ENCODE measurements at regions not wholly inside any gene's neighbourhood (a gene's known extent, or its start where the extent isn't known, plus 50 kb on each side); places are given as distances from the start of the nearest gene placed in this dataset.

DNA sequence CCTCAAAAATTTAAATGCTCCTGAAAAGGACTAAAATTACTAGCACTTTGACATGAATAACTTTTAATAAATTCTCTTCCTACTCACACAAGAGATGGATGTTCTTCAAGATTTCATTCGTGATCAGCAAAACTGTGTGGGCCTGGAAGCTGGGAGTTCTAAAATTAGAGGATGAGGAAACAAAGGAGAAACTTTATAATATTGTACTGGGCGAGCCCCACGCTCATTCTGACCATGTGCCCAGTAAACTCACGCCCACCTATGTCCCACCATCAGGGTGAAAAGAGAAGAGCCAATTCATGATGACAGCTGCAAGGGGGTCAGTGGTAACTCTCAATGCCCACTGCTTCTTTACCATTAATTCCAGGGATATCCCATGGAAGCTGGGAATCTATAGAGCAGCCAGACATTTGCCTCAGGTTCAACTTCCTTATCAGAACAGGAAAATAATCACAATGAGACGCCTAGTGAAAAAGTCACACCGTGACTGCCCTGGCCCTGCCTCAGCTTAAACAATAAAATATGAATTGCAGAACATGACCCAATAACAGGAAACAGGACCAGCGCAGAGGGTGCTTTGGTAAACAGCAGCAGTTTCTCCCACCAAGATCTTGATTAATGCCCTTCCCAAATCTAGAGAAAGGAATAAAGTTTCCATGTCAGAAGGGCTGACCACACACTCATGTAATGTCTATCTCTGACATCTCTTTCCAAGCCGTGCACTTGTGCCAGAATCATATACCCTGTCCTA, 438.6 kb downstream of the TXNL1 start:
- Histone ChIP-seq H3K27me3 (ENCODE audit: control insufficient read depth, insufficient read depth, low read length) (no peaks in the 10 kb centered on the region), H3K9me3 (ENCODE audit: control insufficient read depth, insufficient read depth, low read length) (peaks cover 3% of the 10 kb centered on the region), H3K4me3 (ENCODE audit: low read depth, low read length) (no peak overlapping the region), H3K27ac (ENCODE audit: low read depth, low read length) (peak overlapping the region; percentile 76)
- ChIA-PET CTCF (interaction anchor here (0.5 to 0.6 kb wide), 2 partner anchors 117 to 420 kb away, joined by 3 read pairs; no protein-coding TSS in a partner anchor), POLR2A (interaction anchor here (1.1 to 1.8 kb wide), 2 partner anchors 31 to 46 kb away, joined by 4 to 7 read pairs; no protein-coding TSS in a partner anchor)
- DNase-seq (ENCODE audit: low read depth, low spot score): no peak
- TF ChIP-seq, protein P1, sequence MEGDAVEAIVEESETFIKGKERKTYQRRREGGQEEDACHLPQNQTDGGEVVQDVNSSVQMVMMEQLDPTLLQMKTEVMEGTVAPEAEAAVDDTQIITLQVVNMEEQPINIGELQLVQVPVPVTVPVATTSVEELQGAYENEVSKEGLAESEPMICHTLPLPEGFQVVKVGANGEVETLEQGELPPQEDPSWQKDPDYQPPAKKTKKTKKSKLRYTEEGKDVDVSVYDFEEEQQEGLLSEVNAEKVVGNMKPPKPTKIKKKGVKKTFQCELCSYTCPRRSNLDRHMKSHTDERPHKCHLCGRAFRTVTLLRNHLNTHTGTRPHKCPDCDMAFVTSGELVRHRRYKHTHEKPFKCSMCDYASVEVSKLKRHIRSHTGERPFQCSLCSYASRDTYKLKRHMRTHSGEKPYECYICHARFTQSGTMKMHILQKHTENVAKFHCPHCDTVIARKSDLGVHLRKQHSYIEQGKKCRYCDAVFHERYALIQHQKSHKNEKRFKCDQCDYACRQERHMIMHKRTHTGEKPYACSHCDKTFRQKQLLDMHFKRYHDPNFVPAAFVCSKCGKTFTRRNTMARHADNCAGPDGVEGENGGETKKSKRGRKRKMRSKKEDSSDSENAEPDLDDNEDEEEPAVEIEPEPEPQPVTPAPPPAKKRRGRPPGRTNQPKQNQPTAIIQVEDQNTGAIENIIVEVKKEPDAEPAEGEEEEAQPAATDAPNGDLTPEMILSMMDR (IDR thresholded peaks at IDR 0.05; ENCODE audit: low read depth, low read length): no peak

DNA sequence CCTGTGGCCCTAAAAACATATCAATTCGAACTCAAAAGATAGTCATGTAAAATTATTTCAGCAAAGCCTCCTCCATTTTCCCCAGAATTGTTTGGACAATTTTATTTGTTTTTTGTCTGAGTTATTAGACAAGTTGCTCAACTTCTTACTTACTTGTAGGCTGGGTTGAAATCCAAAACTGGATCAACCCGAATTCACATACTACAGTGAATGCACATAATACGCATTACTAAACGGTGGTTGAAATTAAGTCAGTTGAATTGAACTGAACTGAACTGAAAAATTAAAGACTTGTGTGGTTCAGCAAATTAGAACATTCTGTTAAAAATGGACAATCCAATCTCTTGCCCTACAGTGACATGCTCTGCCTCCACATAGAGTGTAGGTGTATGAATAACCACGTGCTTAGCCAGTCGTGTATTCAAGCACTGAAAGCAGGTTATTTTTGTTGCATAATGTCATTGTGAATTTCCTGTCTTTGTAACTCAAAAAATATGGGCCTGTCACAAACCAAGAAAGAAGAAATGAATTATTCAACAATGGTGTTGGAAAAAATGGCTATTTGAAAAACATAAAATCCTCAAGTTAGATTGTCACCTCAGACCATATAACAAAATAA, 441.0 kb downstream of the TXNL1 start:
- Histone ChIP-seq H3K27me3 (ENCODE audit: control insufficient read depth, insufficient read depth, low read length) (no peaks in the 10 kb centered on the region), H3K27ac (ENCODE audit: low read depth, low read length) (no peak overlapping the region), H3K4me3 (ENCODE audit: low read depth, low read length) (no peak overlapping the region), H3K9me3 (ENCODE audit: control insufficient read depth, insufficient read depth, low read length) (no peaks in the 10 kb centered on the region)
- ChIA-PET CTCF (no interaction called here), POLR2A (no interaction called here)
- no peak for DNase-seq (ENCODE audit: low read depth, low spot score)
- TF ChIP-seq, protein P1 (IDR thresholded peaks at IDR 0.05; ENCODE audit: low read depth, low read length): no peak

DNA sequence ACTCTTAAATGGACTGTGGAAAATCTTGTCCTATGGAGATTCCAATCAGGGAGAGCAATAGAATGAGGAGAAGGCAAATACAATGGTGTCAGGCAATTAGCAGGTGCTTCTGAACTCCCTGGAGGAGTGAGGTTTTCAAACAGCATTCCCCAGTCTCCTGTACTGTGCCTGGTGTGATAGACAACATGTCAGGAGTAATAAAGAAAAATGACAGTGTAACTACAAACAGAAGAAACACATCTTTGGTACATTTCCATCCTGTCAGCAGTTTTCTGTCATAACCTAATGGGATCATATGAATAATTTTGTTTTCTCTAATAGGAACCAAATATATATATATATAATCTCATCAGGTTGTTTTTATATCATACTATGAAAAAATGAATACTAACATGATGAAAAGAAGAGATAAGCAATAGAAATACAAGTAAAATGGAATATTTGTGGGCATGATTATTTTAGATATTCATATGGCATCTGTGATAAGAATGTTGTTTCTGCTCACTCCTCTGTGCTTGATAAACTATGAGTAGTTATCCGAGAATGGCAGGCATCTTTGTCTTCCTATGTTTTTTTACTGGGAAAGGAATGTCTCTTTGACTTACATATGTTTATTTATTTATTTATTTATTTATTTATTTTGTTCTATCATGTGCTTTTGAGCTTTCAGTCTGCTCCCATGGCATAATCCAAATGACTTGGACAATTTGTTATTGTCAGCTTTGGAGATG, 441.7 kb downstream of the TXNL1 start:
- CTCF ChIA-PET: no interaction called here
- Histone ChIP-seq H3K9me3 (ENCODE audit: control insufficient read depth, insufficient read depth, low read length) (no peaks in the 10 kb centered on the region), H3K27ac (ENCODE audit: low read depth, low read length) (no peak overlapping the region), H3K27me3 (ENCODE audit: control insufficient read depth, insufficient read depth, low read length) (no peaks in the 10 kb centered on the region), H3K4me3 (ENCODE audit: low read depth, low read length) (no peak overlapping the region)
- DNase-seq (ENCODE audit: low read depth, low spot score): no peak
- TF ChIP-seq, protein P1 (IDR thresholded peaks at IDR 0.05; ENCODE audit: low read depth, low read length): no peak
- POLR2A ChIA-PET: no interaction called here

DNA sequence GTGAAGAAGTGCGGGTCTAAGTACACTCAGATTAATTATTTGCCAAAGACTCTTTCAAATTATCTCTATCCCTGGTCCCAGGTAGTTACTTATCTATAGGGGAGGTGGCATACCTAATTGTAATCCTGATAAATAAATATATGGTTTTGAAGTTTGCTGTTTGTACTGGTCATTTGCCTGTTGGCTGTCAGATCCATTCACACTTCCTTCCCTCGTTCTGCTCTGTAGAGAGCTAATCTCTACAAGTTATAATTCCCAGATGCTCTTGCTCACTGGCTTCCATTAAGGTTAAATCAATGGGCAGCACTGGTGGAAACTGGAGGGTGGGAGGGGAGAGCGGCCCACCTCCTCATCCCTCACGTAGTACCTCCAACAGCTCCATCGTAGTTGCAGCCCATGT, 447.1 kb downstream of the TXNL1 start:
- ChIA-PET CTCF (no interaction called here), POLR2A (interaction anchor here (0.6 kb wide), 1 partner anchor 455 kb away, joined by 16 read pairs; no protein-coding TSS in a partner anchor)
- no peak for DNase-seq (ENCODE audit: low read depth, low spot score)
- Histone ChIP-seq H3K27ac (ENCODE audit: low read depth, low read length) (no peak overlapping the region), H3K9me3 (ENCODE audit: control insufficient read depth, insufficient read depth, low read length) (no peaks in the 10 kb centered on the region; the same call in 1 of the 2 replicates), H3K27me3 (ENCODE audit: control insufficient read depth, insufficient read depth, low read length) (no peaks in the 10 kb centered on the region), H3K4me3 (ENCODE audit: low read depth, low read length) (no peak overlapping the region)
- TF ChIP-seq, protein P1 (IDR thresholded peaks at IDR 0.05; ENCODE audit: low read depth, low read length): no peak

Measured in AG04450 (cell line).